Astrocyte of the cerebellum (primary cell): ENCODE measurements at regions not wholly inside any gene's neighbourhood (a gene's known extent, or its start where the extent isn't known, plus 50 kb on each side); places are given as distances from the start of the nearest gene placed in this dataset.

Experiments used
- DNase-seq: peaks from one replicate; pipeline ENCODE4 v3.0.0-alpha.2; 2011; ENCODE audit warnings: low read depth
- H3K4me3 ChIP-seq: 2 replicates; pipeline ENCODE4 v1.5.1; 2011; ENCODE audit warnings: mild to moderate bottlenecking, low read depth, low read length, moderate library complexity
- in situ Hi-C: cut with HindIII; loops from 2 replicates; pipeline ENCODE4 v1.10.0; 2017; ENCODE audit warnings: low sequenced_read_pairs
- TF ChIP-seq, protein P1 (sequence below): IDR thresholded peaks from 2 replicates; pipeline ENCODE4 v1.5.1; 2012; ENCODE audit warnings: low read length, low read depth, moderate library complexity, mild to moderate bottlenecking; ENCODE audit errors: missing control alignments

DNA sequence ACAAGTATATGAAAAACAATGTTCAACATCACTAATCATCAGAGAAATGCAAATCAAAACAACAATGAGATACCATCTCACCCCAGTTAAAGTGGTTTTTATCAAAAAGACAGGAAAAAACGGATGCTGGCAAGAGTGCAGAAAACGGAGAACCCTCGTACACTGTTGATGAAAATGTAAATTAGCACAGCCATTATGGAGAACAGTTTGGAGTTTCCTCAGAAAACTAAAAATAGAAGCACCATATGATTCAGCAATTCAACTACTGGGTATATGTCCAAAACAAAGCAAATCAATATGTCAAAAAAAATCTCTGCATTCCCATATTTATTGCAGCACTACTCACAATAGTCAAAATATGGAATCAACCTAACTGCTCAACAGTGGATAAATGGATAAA is 50.1 kb upstream of the CES5A start:
- in situ Hi-C loops, result no loop called here
- TF ChIP-seq, protein P1, sequence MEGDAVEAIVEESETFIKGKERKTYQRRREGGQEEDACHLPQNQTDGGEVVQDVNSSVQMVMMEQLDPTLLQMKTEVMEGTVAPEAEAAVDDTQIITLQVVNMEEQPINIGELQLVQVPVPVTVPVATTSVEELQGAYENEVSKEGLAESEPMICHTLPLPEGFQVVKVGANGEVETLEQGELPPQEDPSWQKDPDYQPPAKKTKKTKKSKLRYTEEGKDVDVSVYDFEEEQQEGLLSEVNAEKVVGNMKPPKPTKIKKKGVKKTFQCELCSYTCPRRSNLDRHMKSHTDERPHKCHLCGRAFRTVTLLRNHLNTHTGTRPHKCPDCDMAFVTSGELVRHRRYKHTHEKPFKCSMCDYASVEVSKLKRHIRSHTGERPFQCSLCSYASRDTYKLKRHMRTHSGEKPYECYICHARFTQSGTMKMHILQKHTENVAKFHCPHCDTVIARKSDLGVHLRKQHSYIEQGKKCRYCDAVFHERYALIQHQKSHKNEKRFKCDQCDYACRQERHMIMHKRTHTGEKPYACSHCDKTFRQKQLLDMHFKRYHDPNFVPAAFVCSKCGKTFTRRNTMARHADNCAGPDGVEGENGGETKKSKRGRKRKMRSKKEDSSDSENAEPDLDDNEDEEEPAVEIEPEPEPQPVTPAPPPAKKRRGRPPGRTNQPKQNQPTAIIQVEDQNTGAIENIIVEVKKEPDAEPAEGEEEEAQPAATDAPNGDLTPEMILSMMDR, result no peak

More for the DNA sequence above, 50.1 kb upstream of the CES5A start:
- no peak overlapping the region for H3K4me3 ChIP-seq
- no peak for DNase-seq
